Stimulated activated CD4-positive, alpha-beta T cell treated with anti-CD3 and anti-CD28 coated beads, Interleukin-4, amount 100 ng/mL, for 24 hours (primary cell): ENCODE measurements at regions not wholly inside any gene's neighbourhood (a gene's known extent, or its start where the extent isn't known, plus 50 kb on each side); places are given as distances from the start of the nearest gene placed in this dataset.
"Not testable (repeated sequence)": the region's sequence is repeated elsewhere in the genome, so short reads cannot be mapped to it uniquely, and the experiment has no call there.

Source experiments
- DNase-seq: peaks from one replicate; pipeline ENCODE4 v3.0.0-alpha.2; 2020

- no peak for DNase-seq
Observed at GRCh38 chr6:170192905-170193304, 98.0 kb downstream of the DLL1 start.

- DNase-seq, result not testable (repeated sequence)
Observed at GRCh38 chr6:170192101-170192500, 98.8 kb downstream of the DLL1 start.

GRCh38 chr6:170190046-170190445 is 100.8 kb downstream of the DLL1 start:
- no peak for DNase-seq

- no peak for DNase-seq
Observed at GRCh38 chr6:170189236-170189635, 101.6 kb downstream of the DLL1 start.

GRCh38 chr6:170188571-170189001 is 102.3 kb downstream of the DLL1 start:
- no peak for DNase-seq

- no peak for DNase-seq
Observed at GRCh38 chr6:170187669-170188566, 103.0 kb downstream of the DLL1 start.

- no peak for DNase-seq
Observed at GRCh38 chr6:170186941-170187668, 103.8 kb downstream of the DLL1 start.

GRCh38 chr6:170186006-170186935 is 104.6 kb downstream of the DLL1 start:
- DNase-seq, result no peak

- no peak for DNase-seq
Observed at GRCh38 chr6:170185175-170185978, 105.5 kb downstream of the DLL1 start.

- DNase-seq, result no peak
Observed at GRCh38 chr6:170184316-170184715, 106.6 kb downstream of the DLL1 start.

GRCh38 chr6:170183521-170183920 is 107.4 kb downstream of the DLL1 start:
- no peak for DNase-seq

- DNase-seq, result no peak
Observed at GRCh38 chr6:170182781-170183120, 108.1 kb downstream of the DLL1 start.

- DNase-seq, result no peak
Observed at GRCh38 chr6:170182093-170182780, 108.6 kb downstream of the DLL1 start.

GRCh38 chr6:170181338-170181690 is 109.6 kb downstream of the DLL1 start:
- no peak for DNase-seq

- DNase-seq, result no peak
Observed at GRCh38 chr6:170180671-170181337, 110.1 kb downstream of the DLL1 start.

- no peak for DNase-seq
Observed at GRCh38 chr6:170179616-170180324, 111.1 kb downstream of the DLL1 start.

- no peak for DNase-seq
Observed at GRCh38 chr6:170178561-170179477, 112.1 kb downstream of the DLL1 start.

GRCh38 chr6:170177772-170178560 is 112.9 kb downstream of the DLL1 start:
- no peak for DNase-seq
